GM23338 (cell line): ENCODE measurements at regions not wholly inside any gene's neighbourhood (a gene's known extent, or its start where the extent isn't known, plus 50 kb on each side); places are given as distances from the start of the nearest gene placed in this dataset.

ENCODE experiments used
- ATAC-seq: fragments of 200-7000 bp; cut with Tn5 transposase; 3 replicates; pipeline ENCODE4 v1.9.1; 2020
- DNase-seq: peaks from one replicate; pipeline ENCODE4 v3.0.0-alpha.2; 2015; ENCODE audit warnings: low spot score
- H2AFZ ChIP-seq: fragments of 200-600 bp; sonication (generic); 2 replicates; pipeline ENCODE4 v1.8.0; 2016; ENCODE audit warnings: antibody characterized with exemption, mild to moderate bottlenecking, moderate library complexity
- H3F3A ChIP-seq: fragments of 200-600 bp; sonication (generic); replicated peaks from 2 replicates; pipeline ENCODE4 v1.8.0; 2017; ENCODE audit warnings: antibody characterized with exemption, mixed run types, low read depth
- H3K27ac ChIP-seq: fragments of 200-600 bp; sonication (generic); 2 replicates; pipeline ENCODE4 v1.6.1; 2016; ENCODE audit warnings: low read depth
- H3K27me3 ChIP-seq: fragments of 200-600 bp; sonication (generic); 2 replicates; pipeline ENCODE4 v1.8.0; 2016; ENCODE audit warnings: mild to moderate bottlenecking, mixed run types, moderate library complexity; ENCODE audit not compliant: insufficient read depth
- H3K36me3 ChIP-seq: fragments of 200-600 bp; sonication (generic); 2 replicates; pipeline ENCODE4 v1.8.0; 2016; ENCODE audit warnings: mild to moderate bottlenecking; ENCODE audit not compliant: insufficient read depth
- H3K4me1 ChIP-seq: fragments of 200-600 bp; sonication (generic); 2 replicates; pipeline ENCODE4 v1.8.0; 2016; ENCODE audit warnings: mild to moderate bottlenecking, moderate library complexity; ENCODE audit not compliant: insufficient read depth
- H3K4me2 ChIP-seq: fragments of 200-600 bp; sonication (generic); 2 replicates; pipeline ENCODE4 v1.7.1; 2017; ENCODE audit warnings: mixed run types
- H3K4me3 ChIP-seq: fragments of 200-600 bp; sonication (generic); 2 replicates; pipeline ENCODE4 v1.6.1; 2016; ENCODE audit warnings: mixed run types
- H3K79me2 ChIP-seq: fragments of 200-600 bp; sonication (generic); replicated peaks from 2 replicates; pipeline ENCODE4 v1.8.0; 2017; ENCODE audit warnings: mild to moderate bottlenecking; ENCODE audit not compliant: insufficient read depth
- H3K9me2 ChIP-seq: fragments of 200-600 bp; sonication (generic); 2 replicates; pipeline ENCODE4 v1.8.0; 2017; ENCODE audit not compliant: insufficient read depth
- H4K20me1 ChIP-seq: fragments of 200-600 bp; sonication (generic); replicated peaks from 2 replicates; pipeline ENCODE4 v1.8.0; 2017; ENCODE audit warnings: mild to moderate bottlenecking; ENCODE audit not compliant: insufficient read depth
- H3K27ac Mint-ChIP-seq: 2 replicates; pipeline ENCODE4 v1.8.0; 2020; ENCODE audit warnings: inconsistent platforms, mild to moderate bottlenecking, moderate library complexity, mixed read lengths
- H3K27me3 Mint-ChIP-seq: 3 replicates; pipeline ENCODE4 v1.8.0; 2022; ENCODE audit warnings: low read depth, mild to moderate bottlenecking, moderate library complexity, mixed read lengths, inconsistent platforms; ENCODE audit not compliant: insufficient read depth, poor library complexity
- H3K36me3 Mint-ChIP-seq: 3 replicates; pipeline ENCODE4 v1.8.0; 2021; ENCODE audit warnings: low read depth, mild to moderate bottlenecking, inconsistent platforms, moderate library complexity, mixed read lengths
- H3K4me1 Mint-ChIP-seq: 3 replicates; pipeline ENCODE4 v1.8.0; 2020; ENCODE audit warnings: mild to moderate bottlenecking, inconsistent platforms, mixed read lengths
- H3K4me3 Mint-ChIP-seq: 3 replicates; pipeline ENCODE4 v1.8.0; 2021; ENCODE audit warnings: moderate library complexity, mild to moderate bottlenecking, inconsistent platforms, mixed read lengths
- H3K9me3 Mint-ChIP-seq: 3 replicates; pipeline ENCODE4 v1.8.0; 2020; ENCODE audit warnings: moderate library complexity, mild to moderate bottlenecking, inconsistent platforms, mixed read lengths
- CREB1 ChIP-seq: fragments of 250-450 bp; sonication (Bioruptor Pico); IDR thresholded peaks from 2 replicates; pipeline ENCODE4 v1.5.0; 2020; ENCODE audit warnings: low read depth, mild to moderate bottlenecking, moderate library complexity
- CTCF ChIP-seq, 2 experiments: fragments of 200-600 bp in 1 of 2; sonication (generic) in 1 of 2; conservative IDR thresholded peaks; 2 replicates each; pipeline versions ENCODE4 v1.5.1 to v1.6.1; 2016 to 2017; ENCODE audit warnings: antibody characterized with exemption in 2 of 2, low read depth in 2 of 2, mild to moderate bottlenecking in 2 of 2, moderate library complexity in 1 of 2
- ETS1 ChIP-seq: IDR thresholded peaks from 2 replicates; pipeline ENCODE4 v1.6.1; 2016; ENCODE audit warnings: antibody characterized with exemption
- EZH2 ChIP-seq: fragments of 200-600 bp; sonication (generic); IDR thresholded peaks from one replicate; pipeline ENCODE4 v1.8.0; 2017; ENCODE audit warnings: antibody characterized with exemption, mild to moderate bottlenecking, low read depth; ENCODE audit not compliant: unreplicated experiment
- EZH2phosphoT487 ChIP-seq: fragments of 200-600 bp; sonication (generic); IDR thresholded peaks from one replicate; pipeline ENCODE4 v1.8.1; 2018; ENCODE audit warnings: antibody characterized with exemption; ENCODE audit not compliant: unreplicated experiment
- JUNB ChIP-seq: IDR thresholded peaks from one replicate; pipeline ENCODE4 v1.6.1; 2016; ENCODE audit warnings: antibody characterized with exemption; ENCODE audit not compliant: unreplicated experiment
- NANOG ChIP-seq: IDR thresholded peaks from 2 replicates; pipeline ENCODE4 v1.6.1; 2016; ENCODE audit warnings: antibody characterized with exemption, borderline replicate concordance
- POLR2AphosphoS5 ChIP-seq: IDR thresholded peaks from 2 replicates; pipeline ENCODE4 v1.6.1; 2016; ENCODE audit warnings: antibody characterized with exemption, low read depth
- REST ChIP-seq: IDR thresholded peaks from one replicate; pipeline ENCODE4 v1.6.1; 2018; ENCODE audit warnings: antibody characterized with exemption; ENCODE audit not compliant: unreplicated experiment
- STAT1 ChIP-seq: IDR thresholded peaks from one replicate; pipeline ENCODE4 v1.6.1; 2016; ENCODE audit warnings: antibody characterized with exemption; ENCODE audit not compliant: unreplicated experiment
- ZNF114 ChIP-seq: fragments of 250-450 bp; sonication (Bioruptor Pico); IDR thresholded peaks from 2 replicates; pipeline ENCODE4 v1.5.0; 2020; ENCODE audit warnings: mild to moderate bottlenecking, moderate library complexity
- ZNF331 ChIP-seq: fragments of 250-450 bp; sonication (Bioruptor Pico); IDR thresholded peaks from 2 replicates; pipeline ENCODE4 v1.5.0; 2020; ENCODE audit warnings: low read depth, mild to moderate bottlenecking, moderate library complexity
- TF ChIP-seq, protein P1 (sequence below): fragments of 250-450 bp; sonication (Bioruptor Pico); IDR thresholded peaks from 2 replicates; pipeline ENCODE4 v1.5.0; 2020; ENCODE audit warnings: mild to moderate bottlenecking, moderate library complexity

DNA sequence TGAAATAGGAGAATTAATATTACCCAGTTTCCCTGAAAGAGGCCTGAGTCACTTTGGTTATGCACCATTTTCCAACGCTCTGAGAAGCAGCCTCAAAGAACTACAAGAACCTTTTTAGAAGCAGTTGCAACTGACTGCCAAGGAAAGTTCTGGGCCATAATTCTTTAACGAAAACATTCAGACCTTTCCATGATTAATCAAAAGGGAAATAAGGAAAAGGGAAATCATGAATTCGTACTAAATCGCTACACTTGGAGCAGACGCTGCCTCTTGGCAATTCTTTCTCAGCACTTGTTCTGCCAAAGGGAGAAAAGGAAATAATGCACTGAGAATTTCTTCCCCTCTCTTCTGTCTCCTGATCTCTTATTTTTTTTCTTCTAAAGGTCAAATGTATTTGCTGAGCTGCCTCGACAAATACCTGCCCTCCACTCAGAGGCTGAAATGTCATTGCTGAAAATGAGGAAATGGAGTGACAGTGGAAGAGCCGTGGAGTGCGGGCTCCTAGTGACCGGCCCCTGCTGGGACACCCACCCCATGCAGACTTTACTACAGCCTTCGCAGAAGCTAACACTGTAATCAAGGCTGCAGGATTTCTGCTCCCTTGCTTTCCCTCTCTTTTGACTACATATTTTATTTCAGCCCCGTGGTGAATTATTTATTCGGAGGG, 67.9 kb upstream of the GALNT2 start:
- Mint-ChIP-seq H3K4me1 (peaks cover 5% of the 10 kb centered on the region), H3K36me3 (no peaks in the 10 kb centered on the region), H3K4me3 (no peak overlapping the region), H3K9me3 (no peaks in the 10 kb centered on the region), H3K27me3 (no peaks in the 10 kb centered on the region), H3K27ac (no peak overlapping the region; the same call in 1 of the 2 replicates)
- Histone ChIP-seq H3K4me3 (no peak overlapping the region), H3K79me2 (no peaks in the 10 kb centered on the region), H3K9me2 (no peaks in the 10 kb centered on the region), H3K27me3 (no peaks in the 10 kb centered on the region), H3F3A (no peaks in the 10 kb centered on the region), H3K36me3 (no peaks in the 10 kb centered on the region), H4K20me1 (no peaks in the 10 kb centered on the region), H3K27ac (no peak overlapping the region), H3K4me2 (no peak overlapping the region), H3K4me1 (0 out of 2 replicates have a peak, but pooled peaks cover 4% of the 10 kb centered on the region), H2AFZ (peak overlapping the region; percentile 83; the same call in 1 of the 2 replicates)
- ATAC-seq (peak; percentile 31; the same call in 2 of the 3 replicates), DNase-seq (no peak)
- TF ChIP-seq NANOG, result no peak
- no peak for TF ChIP-seq ZNF114 (CRISPR knock-in tag)
- no peak for TF ChIP-seq REST
- TF ChIP-seq, protein P1, sequence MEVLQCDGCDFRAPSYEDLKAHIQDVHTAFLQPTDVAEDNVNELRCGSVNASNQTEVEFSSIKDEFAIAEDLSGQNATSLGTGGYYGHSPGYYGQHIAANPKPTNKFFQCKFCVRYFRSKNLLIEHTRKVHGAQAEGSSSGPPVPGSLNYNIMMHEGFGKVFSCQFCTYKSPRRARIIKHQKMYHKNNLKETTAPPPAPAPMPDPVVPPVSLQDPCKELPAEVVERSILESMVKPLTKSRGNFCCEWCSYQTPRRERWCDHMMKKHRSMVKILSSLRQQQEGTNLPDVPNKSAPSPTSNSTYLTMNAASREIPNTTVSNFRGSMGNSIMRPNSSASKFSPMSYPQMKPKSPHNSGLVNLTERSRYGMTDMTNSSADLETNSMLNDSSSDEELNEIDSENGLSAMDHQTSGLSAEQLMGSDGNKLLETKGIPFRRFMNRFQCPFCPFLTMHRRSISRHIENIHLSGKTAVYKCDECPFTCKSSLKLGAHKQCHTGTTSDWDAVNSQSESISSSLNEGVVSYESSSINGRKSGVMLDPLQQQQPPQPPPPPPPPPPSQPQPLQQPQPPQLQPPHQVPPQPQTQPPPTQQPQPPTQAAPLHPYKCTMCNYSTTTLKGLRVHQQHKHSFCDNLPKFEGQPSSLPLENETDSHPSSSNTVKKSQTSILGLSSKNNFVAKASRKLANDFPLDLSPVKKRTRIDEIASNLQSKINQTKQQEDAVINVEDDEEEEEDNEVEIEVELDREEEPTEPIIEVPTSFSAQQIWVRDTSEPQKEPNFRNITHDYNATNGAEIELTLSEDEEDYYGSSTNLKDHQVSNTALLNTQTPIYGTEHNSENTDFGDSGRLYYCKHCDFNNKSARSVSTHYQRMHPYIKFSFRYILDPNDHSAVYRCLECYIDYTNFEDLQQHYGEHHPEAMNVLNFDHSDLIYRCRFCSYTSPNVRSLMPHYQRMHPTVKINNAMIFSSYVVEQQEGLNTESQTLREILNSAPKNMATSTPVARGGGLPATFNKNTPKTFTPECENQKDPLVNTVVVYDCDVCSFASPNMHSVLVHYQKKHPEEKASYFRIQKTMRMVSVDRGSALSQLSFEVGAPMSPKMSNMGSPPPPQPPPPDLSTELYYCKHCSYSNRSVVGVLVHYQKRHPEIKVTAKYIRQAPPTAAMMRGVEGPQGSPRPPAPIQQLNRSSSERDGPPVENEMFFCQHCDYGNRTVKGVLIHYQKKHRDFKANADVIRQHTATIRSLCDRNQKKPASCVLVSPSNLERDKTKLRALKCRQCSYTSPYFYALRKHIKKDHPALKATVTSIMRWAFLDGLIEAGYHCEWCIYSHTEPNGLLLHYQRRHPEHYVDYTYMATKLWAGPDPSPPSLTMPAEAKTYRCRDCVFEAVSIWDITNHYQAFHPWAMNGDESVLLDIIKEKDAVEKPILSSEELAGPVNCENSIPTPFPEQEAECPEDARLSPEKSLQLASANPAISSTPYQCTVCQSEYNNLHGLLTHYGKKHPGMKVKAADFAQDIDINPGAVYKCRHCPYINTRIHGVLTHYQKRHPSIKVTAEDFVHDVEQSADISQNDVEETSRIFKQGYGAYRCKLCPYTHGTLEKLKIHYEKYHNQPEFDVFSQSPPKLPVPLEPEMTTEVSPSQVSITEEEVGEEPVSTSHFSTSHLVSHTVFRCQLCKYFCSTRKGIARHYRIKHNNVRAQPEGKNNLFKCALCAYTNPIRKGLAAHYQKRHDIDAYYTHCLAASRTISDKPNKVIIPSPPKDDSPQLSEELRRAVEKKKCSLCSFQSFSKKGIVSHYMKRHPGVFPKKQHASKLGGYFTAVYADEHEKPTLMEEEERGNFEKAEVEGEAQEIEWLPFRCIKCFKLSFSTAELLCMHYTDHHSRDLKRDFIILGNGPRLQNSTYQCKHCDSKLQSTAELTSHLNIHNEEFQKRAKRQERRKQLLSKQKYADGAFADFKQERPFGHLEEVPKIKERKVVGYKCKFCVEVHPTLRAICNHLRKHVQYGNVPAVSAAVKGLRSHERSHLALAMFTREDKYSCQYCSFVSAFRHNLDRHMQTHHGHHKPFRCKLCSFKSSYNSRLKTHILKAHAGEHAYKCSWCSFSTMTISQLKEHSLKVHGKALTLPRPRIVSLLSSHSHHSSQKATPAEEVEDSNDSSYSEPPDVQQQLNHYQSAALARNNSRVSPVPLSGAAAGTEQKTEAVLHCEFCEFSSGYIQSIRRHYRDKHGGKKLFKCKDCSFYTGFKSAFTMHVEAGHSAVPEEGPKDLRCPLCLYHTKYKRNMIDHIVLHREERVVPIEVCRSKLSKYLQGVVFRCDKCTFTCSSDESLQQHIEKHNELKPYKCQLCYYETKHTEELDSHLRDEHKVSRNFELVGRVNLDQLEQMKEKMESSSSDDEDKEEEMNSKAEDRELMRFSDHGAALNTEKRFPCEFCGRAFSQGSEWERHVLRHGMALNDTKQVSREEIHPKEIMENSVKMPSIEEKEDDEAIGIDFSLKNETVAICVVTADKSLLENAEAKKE (CRISPR knock-in tag), result no peak
- no peak for TF ChIP-seq POLR2AphosphoS5
- no peak for TF ChIP-seq EZH2phosphoT487
- no peak for TF ChIP-seq CTCF (conservative IDR thresholded peaks at IDR 0.05; ENCODE audit: low read depth in 2 of 2)
- no peak for TF ChIP-seq ETS1
- no peak for TF ChIP-seq ZNF331 (CRISPR knock-in tag)
- no peak for TF ChIP-seq STAT1
- no peak for TF ChIP-seq EZH2
- no peak for TF ChIP-seq JUNB
- TF ChIP-seq CREB1 (CRISPR knock-in tag), result no peak
